K562 (cell line): ENCODE measurements at regions not wholly inside any gene's neighbourhood (a gene's known extent, or its start where the extent isn't known, plus 50 kb on each side); places are given as distances from the start of the nearest gene placed in this dataset.

Source experiments
- MYNN ChIP-seq, 2 experiments: sonication (generic); formaldehyde crosslinking in 1 of 2; IDR thresholded peaks; 2 replicates each; pipeline versions ENCODE4 v1.5.0 to v1.6.1; 2016 to 2020; ENCODE audit warnings: antibody characterized with exemption in 1 of 2, missing genetic modification reagents in 1 of 2
- NFYB ChIP-seq: IDR thresholded peaks from 2 replicates; pipeline ENCODE4 v1.6.1; 2011; ENCODE audit warnings: mild to moderate bottlenecking, moderate library complexity; ENCODE audit not compliant: insufficient read length; ENCODE audit errors: extremely low read depth
- SRSF7 ChIP-seq: fragments of 200-400 bp; formaldehyde crosslinking; optimal IDR thresholded peaks from 2 replicates; pipeline ENCODE3; 2017; ENCODE audit warnings: mild to moderate bottlenecking, low read depth, low read length
- TCFL5 ChIP-seq: fragments of 250-450 bp; sonication (Bioruptor Pico); conservative IDR thresholded peaks from 2 replicates; pipeline ENCODE4 v1.6.1; 2021; ENCODE audit warnings: mild to moderate bottlenecking, moderate library complexity, matching md5 sums
- U2AF1 ChIP-seq: fragments of 200-400 bp; formaldehyde crosslinking; optimal IDR thresholded peaks from 2 replicates; pipeline ENCODE3; 2017; ENCODE audit warnings: mild to moderate bottlenecking, low read depth, low read length, moderate library complexity
- ZNF75A ChIP-seq: fragments of 450-650 bp; formaldehyde crosslinking; IDR thresholded peaks from 2 replicates; pipeline ENCODE4 v1.4.0; 2020; ENCODE audit warnings: mild to moderate bottlenecking
- TF ChIP-seq, protein P1 (sequence below), 2 experiments: fragments of 450-650 bp; formaldehyde crosslinking in 1 of 2; IDR thresholded peaks; 2 replicates each; pipeline versions ENCODE4 v1.4.0 to v1.6.1; 2014 to 2020; ENCODE audit warnings: mild to moderate bottlenecking in 2 of 2, borderline replicate concordance in 1 of 2, low read depth in 1 of 2
- TF ChIP-seq, protein P2 (sequence below): sonication (generic); formaldehyde crosslinking; IDR thresholded peaks from 2 replicates; pipeline ENCODE4 v1.8.0; 2023; ENCODE audit warnings: mild to moderate bottlenecking, missing genetic modification reagents

DNA sequence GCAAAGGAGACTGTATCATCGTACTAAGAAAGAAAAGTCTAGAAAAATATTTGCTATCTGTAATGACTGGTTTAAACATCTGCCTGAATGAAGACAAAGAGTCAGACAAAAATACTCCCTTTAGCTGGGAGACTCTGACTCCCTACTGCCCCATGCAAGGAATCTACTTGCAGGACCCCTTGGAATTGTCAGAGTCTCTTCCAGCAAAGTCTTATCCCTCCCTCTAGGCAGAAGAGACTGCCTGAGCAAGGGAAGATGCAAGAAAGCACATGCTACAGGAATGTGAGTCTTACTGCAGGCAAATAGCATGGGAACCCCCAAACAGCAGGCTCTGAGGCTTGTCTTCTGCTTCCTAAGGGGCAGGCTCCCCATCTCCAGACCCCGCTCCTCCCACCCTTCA is 154.0 kb downstream of the KCNA5 start (continued):
- TF ChIP-seq, protein P1, sequence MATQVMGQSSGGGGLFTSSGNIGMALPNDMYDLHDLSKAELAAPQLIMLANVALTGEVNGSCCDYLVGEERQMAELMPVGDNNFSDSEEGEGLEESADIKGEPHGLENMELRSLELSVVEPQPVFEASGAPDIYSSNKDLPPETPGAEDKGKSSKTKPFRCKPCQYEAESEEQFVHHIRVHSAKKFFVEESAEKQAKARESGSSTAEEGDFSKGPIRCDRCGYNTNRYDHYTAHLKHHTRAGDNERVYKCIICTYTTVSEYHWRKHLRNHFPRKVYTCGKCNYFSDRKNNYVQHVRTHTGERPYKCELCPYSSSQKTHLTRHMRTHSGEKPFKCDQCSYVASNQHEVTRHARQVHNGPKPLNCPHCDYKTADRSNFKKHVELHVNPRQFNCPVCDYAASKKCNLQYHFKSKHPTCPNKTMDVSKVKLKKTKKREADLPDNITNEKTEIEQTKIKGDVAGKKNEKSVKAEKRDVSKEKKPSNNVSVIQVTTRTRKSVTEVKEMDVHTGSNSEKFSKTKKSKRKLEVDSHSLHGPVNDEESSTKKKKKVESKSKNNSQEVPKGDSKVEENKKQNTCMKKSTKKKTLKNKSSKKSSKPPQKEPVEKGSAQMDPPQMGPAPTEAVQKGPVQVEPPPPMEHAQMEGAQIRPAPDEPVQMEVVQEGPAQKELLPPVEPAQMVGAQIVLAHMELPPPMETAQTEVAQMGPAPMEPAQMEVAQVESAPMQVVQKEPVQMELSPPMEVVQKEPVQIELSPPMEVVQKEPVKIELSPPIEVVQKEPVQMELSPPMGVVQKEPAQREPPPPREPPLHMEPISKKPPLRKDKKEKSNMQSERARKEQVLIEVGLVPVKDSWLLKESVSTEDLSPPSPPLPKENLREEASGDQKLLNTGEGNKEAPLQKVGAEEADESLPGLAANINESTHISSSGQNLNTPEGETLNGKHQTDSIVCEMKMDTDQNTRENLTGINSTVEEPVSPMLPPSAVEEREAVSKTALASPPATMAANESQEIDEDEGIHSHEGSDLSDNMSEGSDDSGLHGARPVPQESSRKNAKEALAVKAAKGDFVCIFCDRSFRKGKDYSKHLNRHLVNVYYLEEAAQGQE (IDR thresholded peaks at IDR 0.05; ENCODE audit: borderline replicate concordance) = no peak
- TF ChIP-seq, protein P1 (CRISPR knock-in tag; IDR thresholded peaks at IDR 0.05; ENCODE audit: low read depth) = no peak
- TF ChIP-seq TCFL5 (no peak), SRSF7 (no peak), ZNF75A (CRISPR knock-in tag) (no peak), MYNN (IDR thresholded peaks at IDR 0.05) (no peak), MYNN (CRISPR knock-in tag; IDR thresholded peaks at IDR 0.05) (no peak), NFYB (no peak), U2AF1 (no peak)
- TF ChIP-seq, protein P2, sequence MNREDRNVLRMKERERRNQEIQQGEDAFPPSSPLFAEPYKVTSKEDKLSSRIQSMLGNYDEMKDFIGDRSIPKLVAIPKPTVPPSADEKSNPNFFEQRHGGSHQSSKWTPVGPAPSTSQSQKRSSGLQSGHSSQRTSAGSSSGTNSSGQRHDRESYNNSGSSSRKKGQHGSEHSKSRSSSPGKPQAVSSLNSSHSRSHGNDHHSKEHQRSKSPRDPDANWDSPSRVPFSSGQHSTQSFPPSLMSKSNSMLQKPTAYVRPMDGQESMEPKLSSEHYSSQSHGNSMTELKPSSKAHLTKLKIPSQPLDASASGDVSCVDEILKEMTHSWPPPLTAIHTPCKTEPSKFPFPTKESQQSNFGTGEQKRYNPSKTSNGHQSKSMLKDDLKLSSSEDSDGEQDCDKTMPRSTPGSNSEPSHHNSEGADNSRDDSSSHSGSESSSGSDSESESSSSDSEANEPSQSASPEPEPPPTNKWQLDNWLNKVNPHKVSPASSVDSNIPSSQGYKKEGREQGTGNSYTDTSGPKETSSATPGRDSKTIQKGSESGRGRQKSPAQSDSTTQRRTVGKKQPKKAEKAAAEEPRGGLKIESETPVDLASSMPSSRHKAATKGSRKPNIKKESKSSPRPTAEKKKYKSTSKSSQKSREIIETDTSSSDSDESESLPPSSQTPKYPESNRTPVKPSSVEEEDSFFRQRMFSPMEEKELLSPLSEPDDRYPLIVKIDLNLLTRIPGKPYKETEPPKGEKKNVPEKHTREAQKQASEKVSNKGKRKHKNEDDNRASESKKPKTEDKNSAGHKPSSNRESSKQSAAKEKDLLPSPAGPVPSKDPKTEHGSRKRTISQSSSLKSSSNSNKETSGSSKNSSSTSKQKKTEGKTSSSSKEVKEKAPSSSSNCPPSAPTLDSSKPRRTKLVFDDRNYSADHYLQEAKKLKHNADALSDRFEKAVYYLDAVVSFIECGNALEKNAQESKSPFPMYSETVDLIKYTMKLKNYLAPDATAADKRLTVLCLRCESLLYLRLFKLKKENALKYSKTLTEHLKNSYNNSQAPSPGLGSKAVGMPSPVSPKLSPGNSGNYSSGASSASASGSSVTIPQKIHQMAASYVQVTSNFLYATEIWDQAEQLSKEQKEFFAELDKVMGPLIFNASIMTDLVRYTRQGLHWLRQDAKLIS (CRISPR knock-in tag) = no peak
